ENCODE measurements at regions not wholly inside any gene's neighbourhood (a gene's known extent, or its start where the extent isn't known, plus 50 kb on each side); places are given as distances from the start of the nearest gene placed in this dataset.
A peak's percentile ranks its signal among the peaks of the same experiment; 100 is the strongest.

GRCh38 chr1:219801156-219801820 is 127.1 kb downstream of the SLC30A10 start:
- peak; percentile 21 for DNase-seq

DNA sequence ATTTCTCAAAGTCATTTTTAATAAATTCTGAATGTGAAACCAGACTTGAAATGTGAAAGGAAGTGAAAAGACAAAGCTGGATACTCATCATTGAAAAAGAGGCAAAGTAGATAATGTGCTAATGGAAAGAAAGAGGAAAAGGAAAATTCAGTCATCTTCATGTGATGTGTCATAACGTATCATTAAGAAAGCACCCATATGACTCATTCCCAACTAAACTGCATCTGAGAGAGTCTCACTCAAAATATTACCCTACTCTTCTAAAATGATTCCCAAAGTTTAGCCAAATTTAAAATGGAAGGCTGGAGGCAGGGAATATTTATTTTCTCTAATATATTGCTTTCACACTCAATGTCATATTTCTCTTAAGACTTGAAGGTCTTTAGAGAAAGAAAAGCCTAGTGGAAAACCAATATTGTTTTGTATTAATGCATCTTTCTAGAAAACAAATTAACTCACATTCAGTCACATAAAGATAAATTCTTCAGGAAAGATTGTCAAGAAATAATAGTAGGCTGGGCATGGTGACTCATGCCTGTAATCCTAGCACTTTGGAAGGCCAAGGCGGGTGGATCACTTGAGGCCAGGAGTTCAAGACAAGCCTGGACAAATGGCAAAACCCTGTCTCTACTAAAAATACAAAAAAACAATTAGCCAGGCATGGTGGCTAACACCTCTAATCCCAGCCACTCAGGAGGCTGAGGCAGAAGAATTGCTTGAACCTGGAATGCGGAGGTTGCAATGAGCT is 129.9 kb downstream of the SLC30A10 start:
- no peak for DNase-seq

DNA sequence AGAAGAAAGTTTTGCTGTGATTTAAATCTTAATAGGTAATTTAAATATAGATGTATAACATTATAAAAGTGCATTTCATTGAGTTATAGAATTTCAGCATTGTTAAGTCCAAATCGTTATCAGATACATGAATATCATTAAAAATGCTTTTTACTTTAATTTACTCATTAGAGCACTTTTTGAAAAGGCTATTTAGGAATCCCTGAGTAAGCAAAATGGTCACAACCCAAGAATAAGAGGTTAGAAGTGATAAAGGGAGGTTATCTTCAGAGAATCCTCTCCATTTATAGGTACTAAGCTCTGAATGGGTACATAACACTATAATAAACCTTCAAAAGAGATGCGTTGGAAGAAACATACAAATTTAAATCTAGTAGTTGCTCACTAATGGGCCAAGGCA is 130.7 kb downstream of the SLC30A10 start:
- no peak for DNase-seq

DNA sequence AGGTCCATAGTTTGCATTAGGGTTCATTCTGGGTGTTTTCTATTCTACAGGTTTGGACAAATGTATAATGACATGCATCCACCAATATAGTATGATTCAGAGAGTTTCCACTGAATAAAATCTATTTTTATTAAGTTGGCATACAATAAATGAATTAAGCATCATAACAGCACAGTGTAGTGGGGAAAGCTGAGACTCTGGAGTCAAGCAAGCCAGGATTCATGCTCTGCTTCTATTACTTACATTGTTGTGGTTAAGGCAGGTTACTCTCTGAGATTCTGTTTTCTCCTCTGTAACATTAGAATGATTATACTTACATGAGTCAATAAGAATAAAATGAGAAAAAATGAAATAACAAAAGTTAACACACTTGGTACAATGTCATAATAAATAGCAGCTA is 131.3 kb downstream of the SLC30A10 start:
- DNase-seq = no peak

GRCh38 chr1:219795363-219795917 is 132.9 kb downstream of the SLC30A10 start:
- DNase-seq = no peak

GRCh38 chr1:219794085-219794743 is 134.1 kb downstream of the SLC30A10 start:
- DNase-seq = peak; percentile 22

DNA sequence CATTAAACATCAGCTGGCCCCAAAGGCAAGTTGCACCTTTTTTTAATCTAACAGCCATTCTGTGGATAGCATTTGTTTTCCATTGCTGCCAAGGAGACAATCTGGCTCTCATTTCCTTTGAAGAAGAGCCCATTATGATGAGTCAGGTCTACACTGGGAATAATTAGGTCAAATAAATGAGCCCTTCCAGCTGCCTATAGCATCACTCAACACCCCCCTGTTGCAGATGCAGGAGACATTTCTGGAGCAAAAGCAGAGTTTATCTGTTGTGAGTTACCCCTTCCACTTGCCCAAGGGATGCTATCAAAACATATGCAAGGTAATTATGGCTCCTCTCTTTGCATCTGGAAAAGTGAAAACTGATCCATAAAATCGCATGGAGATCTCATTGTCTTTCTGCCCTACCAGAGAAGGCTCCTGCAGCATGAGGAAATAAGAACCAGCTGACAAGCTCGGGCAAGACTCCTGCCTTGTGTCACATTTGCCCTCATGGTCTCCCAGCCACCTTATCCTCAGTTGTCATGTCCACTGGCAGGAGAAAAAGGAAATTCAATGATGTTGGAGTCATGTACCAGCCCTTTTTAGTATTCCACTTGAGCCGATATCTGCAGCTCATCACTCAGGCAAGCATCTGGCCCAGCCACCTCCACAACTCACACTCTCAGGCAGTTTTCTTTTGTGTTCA is 135.9 kb downstream of the SLC30A10 start:
- DNase-seq = peak; percentile 74

DNA sequence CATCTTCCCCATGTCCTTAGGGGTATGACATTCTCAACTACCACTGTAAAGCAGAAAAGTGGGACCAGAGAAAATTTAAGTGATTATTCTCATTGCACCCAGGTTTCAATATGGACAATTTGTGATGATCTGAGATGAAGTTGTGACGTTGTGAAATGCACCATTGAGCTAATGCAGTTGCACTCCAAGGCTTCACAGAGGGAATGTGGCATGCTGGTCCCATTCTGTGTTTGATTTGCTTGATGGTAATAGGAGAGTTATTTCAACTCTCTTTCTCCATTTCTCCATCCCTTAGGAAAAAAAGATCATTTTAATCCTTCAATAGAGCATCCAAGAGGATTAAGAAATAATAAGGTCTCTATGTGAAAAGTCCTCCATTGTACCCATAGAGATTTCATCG is 136.6 kb downstream of the SLC30A10 start:
- DNase-seq = no peak

DNA sequence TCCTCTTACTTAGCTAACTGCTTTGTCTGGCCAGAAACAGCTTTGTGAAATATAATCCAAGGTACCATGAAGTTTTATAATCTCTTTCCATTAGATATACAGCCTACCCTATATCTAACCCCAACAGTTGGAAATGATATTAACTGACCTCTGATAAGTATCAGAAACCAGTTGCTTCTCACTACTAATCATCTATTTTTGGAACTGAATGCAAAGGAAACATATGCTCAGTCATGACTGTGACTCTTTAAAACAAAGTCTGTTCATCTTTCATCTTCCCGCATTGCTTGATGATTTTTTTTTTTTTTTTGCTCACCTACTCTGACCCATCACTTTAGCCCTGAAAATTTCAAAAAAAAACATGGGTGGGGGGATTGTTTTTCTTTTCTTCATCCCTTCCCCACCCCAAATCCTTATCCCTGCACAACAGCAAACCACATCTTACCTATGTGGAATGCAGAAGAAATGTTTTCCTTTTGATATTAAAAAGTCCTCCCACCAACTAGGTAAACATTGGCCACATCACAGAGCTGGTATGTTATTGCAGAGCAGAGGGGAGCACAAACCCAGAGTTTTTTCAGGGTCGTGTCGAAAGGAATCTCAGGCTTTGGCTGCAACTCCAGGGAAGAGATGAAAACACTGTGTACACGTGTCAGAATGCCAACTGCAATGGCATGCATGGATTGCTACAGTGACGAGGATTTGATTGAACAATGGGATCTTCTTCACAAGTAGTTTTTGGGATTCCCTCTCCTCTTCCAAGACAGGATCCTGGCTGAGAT is 137.3 kb downstream of the SLC30A10 start:
- peak; percentile 31 for DNase-seq

- no peak for DNase-seq
Measured at GRCh38 chr1:219788700-219789099, 139.7 kb downstream of the SLC30A10 start.

DNA sequence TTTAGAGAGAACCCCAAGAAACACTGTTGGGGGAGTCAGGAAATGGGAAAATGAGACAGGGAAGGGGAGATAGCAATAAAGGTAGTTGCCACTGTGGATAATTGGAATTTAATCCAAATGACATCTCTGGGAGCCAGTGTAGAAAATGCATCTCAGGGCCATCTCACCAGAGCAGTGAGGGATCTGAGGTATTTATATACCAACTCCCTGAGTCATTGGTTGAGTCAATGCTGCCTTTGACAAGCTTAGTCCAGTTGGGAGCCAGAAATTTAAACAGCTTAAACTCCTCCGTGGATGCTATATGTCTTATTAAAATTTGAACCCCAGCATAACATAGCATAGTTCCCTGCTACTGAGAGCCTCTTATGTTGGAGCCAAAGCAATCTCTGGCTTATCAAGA is 140.3 kb downstream of the SLC30A10 start:
- no peak for DNase-seq

GRCh38 chr1:219784660-219785381 is 143.5 kb downstream of the SLC30A10 start:
- DNase-seq = no peak

DNA sequence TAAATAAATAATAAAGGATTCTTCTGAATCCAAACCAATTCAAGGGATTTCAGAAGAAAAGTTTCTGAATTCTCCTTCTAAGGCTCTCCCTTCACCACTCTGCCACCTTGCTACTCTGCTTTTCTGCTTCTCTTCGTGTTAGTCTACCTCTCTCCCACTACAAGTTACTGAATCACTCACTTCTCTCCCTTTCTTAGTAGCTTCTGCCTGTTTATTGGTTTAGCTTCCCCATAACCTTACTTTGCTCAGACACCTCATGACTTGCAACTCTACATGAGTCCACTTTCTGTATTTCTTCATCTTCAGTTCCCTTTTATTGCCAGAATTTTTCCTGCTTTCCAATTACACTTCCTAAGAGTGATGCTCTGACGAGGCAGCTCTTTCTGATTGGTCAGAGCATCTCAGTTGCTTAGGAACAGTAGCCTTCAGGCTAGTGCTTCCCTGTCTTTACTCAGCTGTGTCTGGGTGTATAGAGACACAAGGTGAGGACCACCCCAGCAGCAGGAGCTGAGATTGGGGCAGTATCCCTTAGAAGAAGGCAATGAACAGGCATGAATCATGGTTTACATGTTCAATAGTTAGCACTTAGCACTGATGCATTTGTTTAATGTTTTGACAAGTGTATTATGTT is 144.6 kb downstream of the SLC30A10 start:
- no peak for DNase-seq

- DNase-seq = no peak
Measured at GRCh38 chr1:219782929-219783328, 145.4 kb downstream of the SLC30A10 start.

- DNase-seq = no peak
Measured at GRCh38 chr1:219782311-219782710, 146.0 kb downstream of the SLC30A10 start.

GRCh38 chr1:219781491-219781890 is 146.9 kb downstream of the SLC30A10 start:
- DNase-seq = no peak

DNA sequence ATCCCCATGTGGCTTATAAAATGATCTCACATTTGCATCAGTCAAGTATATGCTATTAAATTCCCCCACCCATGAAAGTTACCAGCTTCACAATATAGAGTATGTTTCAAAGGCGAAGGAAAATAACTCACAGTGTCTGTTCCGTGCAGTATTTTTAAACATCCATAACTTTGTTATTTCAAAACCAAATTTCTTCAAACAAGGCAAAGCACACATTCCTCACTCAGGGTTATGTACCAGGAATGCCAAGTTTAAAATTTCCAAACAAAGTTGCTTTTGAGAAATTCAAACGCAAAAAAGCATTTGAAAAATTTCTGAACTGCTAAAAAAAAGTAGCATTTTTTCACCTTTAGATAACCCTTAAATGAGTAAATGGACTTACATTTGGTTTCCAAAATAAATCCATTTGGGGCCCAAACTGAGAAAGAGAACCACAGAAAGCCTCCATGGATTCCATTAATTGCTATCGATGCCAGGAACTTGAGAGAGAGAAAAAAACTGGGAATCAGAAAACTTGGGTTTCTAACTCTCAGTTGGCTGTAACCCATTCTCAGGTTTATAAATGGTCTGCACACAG is 149.5 kb downstream of the SLC30A10 start:
- DNase-seq = no peak

DNA sequence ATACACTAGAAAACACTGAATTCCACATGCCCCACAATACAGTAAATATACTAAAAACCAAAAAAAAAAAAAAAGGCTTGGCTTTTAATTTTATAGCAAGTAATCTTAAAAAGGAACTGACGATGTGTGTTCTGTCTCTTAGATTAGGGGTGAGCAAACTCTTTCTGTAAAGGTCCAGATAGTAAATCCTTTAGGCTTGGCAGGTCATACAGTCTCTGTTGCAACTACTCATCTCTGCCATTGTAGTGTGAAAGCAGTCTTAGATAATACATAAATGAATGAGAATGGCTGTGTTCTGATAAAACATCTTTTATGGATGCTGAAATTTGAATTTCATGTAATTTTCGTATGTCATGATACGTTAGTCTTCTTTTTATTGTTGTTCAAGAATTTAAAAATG is 150.2 kb downstream of the SLC30A10 start:
- DNase-seq = no peak

DNA sequence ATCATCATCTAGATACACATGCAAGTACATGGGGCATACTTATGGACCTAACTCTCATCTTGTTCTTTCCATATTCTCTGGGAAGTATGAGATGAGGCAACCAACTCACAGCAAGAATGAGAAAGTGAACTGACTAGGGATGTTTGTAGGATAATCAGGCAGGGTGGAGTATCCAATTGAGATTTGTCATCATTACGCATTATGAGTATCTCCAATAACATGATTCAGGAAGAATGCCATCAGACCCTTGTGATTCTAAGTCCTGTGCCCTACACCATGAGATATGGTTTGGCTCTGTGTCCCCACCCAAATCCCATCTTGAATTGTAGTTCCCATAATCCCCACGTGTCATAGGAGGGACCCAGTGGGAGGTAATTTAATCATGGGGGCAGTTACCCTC is 154.0 kb downstream of the SLC30A10 start:
- DNase-seq = no peak

GRCh38 chr1:219773775-219774174 is 154.6 kb downstream of the SLC30A10 start:
- no peak for DNase-seq

Data from tongue (tissue), 1 donor.